Smooth muscle cell of the brain vasculature (primary cell): ENCODE measurements at regions not wholly inside any gene's neighbourhood (a gene's known extent, or its start where the extent isn't known, plus 50 kb on each side); places are given as distances from the start of the nearest gene placed in this dataset.

ENCODE experiments used
- DNase-seq: peaks from one replicate; pipeline ENCODE4 v3.0.0-alpha.2; 2012; ENCODE audit warnings: low read depth, low spot score

DNA sequence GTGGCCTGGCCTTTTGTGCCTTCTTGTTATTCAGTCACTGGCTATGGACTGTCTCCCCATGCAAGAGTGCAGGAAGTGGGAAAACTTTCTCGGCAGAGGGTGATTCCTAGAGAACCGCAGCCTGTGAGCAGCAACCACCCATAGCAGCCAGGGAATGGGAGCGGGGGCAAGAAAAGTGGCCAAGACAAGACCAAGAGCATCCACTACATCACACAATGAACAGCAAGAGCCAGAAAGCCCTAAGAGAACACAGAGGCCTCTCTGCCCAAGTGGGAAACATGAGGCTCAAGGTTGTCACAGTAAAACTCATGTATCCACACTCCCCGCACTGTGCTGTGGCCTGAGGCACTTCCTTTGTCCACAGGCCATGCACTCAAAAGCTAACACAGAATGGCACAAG is 129.1 kb upstream of the FSTL4 start:
- no peak for DNase-seq

DNA sequence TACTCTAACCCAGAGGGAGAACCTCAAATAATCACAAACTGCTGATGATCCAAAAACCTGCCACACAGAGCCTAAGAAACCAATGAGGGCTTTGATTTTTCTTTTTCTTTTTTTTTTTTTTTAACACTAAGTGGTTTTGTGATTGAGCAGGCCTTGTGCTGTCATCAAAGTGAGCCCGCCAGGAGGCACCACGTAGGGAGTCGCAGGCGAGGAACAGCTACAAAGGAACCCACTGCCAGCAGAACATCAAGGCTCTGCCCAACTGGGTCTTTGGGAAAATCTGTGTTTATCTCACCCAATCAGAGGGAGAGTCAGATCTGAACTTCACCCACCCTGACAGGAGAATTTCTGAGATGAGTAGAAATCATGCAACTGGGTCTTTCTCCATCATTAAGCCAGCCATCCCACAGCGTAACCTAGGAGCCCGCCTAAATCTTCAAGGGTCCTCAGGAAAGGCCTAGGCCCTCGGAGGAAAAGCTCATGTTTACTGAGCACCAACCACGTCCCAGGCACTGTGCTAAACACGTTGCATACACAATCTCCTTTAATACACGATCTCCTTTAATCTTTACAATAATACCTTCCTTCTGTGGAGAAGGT is 126.9 kb upstream of the FSTL4 start:
- DNase-seq = no peak

DNA sequence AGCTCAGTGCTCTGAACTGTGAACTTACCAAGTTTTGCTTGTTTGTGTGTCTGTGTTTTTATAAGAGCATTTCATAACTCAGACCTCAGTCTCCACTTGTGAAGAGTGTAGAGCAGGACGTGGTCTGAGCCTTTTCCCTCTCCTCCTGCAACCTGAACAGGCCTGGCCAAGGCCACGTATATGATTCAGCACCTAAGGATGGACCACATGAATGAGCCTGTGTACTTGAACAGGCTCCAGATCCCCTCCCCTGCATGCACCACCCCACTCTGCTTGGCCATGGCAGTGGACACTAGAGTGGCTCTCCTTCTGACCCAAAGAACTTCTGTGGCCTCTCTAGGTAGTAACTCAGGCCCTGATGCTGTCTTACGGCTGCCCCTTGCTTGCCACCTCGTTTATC is 125.9 kb upstream of the FSTL4 start:
- no peak for DNase-seq

DNA sequence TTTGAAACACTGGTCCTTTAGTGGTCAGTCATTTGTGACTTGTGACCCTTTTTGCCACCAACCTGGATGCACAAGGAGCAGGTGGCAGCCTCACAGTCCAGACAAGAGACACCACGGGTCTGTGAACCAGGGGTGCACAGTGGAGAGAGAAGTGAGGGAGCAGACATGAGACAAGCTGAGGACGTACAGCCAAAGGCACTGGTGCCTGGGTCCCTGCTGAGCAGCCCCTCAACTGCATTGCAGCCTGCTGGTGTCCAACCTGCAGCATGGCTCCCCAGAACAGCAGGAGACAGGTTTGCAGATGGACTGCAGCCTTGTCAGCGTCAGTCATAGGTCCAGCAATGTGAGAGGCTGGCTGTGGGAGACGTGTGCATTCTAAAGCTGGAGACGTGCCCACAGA is 124.2 kb upstream of the FSTL4 start:
- no peak for DNase-seq

DNA sequence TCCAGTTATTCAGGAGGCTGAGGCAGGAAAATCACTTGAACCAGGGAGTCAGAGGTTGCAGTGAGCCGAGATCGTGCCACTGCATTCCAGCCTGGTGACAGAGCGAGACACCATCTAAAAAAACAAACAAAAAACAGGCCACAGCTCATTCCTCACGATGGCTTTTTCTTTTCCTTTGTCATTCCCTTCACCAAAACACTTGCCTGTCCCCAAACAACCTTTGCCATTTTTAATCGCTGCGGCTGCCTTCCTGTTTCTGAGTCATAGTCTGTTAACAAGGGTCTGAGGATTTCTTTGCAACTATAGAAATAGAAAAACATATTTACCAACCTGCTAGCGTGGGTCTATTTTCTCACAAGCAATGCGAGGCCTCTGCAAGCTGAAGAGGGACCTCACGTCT is 123.0 kb upstream of the FSTL4 start:
- DNase-seq = no peak

DNA sequence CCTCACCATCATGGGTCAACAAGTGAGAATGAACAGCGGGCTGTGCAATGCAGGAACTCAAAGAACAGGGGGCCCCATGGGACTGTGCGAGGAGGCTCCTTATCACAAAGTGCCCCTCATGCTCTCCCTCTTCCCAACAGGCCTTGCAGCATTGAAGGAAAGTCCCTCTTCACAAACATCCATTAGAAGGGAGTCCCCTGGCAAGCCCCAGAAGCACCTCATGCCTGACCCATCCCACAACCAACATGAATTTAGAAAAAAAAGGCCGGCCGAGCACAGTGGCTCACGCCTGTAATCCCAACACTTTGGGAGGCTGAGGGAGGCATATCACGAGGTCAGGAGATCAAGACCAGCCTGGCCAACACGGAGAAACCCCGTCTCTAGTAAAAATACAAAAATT is 122.6 kb upstream of the FSTL4 start:
- no peak for DNase-seq

DNA sequence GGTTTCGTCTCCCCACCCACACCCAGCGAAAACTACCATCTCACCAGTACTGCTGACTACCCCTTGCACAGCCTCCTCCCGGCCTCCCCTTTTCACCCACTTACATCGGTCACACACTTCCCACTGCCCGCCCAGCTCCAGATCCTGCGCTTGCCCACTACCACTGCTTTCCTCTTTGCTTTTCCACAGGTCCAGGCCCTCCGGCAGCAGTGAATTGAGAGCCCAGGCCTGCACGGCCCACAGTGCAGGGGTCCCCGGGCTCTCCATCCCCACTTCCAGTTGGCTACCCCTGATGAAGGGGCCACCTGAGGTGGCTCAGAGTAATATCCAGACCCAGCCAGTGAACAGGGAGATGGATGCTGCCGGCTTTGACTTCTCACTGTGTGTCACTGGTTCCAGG is 120.2 kb upstream of the FSTL4 start:
- DNase-seq = no peak

DNA sequence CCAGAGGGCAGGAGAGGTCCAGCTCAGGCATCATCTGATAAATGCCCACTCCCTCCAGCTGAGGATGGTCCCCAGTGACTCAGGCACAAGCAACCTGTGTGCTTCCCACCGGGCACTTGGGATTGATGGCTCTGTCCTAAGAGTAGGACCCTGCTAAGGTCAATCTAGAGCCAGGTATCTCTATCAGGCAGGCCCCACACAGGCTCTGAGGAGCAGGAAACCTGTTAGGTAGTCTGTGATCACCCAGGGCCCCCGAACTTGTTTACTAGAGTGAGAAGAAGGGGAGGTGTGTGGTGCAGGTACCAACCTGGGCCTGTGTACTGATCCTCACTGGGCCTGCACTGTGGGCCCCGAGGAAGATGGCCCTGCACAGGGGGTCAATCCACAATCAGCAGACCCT is 119.6 kb upstream of the FSTL4 start:
- no peak for DNase-seq

DNA sequence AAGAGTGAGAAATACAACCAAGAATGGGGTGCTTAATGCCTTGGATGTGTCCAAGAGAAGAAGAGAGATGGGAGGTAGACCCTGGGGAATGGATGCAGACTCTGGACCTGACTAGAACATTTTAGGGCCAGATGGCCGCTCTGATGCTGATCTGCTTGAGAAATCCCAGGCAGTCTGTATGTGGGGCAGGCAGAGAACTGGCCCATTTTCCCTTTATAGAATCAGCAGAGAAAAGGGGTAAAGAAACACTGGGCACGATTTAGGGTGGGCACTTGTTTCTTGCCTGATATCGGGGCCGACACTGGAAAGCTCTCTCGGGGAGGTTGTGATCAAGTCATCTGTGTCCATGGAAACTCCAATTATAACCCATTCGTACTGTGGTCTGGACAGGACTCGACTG is 118.5 kb upstream of the FSTL4 start:
- DNase-seq = no peak

DNA sequence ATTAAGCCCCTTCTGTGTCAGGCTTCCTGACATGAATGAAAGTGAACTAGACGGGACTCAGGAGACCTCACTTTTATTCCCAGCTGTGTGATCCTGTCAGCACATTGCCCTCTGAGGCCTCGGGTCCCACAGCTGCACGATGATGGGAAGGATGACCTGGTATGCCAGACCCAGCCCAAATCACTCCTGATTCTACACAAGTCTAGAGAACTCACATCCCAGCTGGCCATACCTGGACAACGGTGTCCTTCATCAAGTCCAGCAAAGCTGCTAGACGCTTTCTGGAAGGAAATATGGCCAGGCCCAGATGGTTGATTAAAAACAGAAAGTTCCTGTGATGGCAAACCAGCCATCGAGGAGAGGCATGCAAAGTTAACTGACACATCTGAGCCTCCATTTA is 118.0 kb upstream of the FSTL4 start:
- no peak for DNase-seq

DNA sequence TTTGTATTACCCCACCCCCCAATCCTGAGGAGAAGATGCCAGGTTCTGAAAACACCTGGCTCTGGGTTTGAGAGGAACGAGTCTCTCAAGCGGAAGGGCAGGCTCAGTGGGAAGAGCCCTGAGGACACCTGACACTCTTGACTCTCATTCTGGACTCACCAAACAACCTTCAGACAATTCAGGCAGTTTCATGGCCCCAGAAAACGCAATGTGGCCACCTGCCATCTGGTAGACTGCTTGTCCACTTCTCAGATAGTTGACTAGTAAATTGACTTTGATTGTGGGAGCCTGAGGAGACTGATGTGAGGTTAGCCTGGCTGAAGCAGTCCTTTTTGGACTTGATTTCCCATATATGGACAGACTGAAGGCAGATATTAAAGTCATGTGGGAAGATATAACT is 117.5 kb upstream of the FSTL4 start:
- DNase-seq = no peak

DNA sequence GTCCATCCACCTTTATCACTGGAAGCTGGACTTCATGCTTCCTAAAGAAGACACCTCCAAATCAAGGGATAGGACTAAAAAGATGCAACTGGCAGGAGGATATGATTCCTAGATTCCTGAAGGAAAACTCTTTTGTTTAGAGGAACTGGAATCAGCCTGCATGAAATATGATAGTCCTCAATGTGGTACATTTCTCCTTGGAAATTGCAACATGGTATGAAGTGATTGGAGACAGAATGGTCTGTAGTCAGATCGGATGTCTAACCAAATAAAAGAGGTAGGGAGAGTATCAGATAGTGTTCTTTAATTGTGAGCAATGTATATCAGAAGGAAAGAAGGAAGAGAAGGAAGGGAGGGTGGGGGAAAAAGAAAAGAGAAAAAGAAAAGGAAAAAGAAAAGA is 116.1 kb upstream of the FSTL4 start:
- no peak for DNase-seq

DNA sequence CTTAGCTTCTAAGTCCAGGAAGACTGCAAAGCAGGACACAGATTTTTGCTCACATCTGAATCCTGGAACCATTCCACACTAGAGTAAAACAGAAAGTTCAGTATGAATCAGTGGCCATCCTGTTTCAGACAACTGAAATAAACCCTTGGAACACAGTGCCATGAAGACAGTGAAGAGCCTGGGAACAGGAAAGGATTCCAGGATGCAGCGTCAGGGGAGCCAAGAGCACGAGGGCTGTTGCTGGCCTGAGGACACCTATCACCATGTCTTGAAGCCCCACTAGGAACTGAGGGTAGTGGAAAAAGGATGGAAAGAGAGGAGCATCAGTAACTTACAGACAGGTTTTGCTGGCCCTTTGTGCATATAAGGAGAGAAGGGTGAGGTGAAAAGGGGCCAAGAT is 115.3 kb upstream of the FSTL4 start:
- no peak for DNase-seq

DNA sequence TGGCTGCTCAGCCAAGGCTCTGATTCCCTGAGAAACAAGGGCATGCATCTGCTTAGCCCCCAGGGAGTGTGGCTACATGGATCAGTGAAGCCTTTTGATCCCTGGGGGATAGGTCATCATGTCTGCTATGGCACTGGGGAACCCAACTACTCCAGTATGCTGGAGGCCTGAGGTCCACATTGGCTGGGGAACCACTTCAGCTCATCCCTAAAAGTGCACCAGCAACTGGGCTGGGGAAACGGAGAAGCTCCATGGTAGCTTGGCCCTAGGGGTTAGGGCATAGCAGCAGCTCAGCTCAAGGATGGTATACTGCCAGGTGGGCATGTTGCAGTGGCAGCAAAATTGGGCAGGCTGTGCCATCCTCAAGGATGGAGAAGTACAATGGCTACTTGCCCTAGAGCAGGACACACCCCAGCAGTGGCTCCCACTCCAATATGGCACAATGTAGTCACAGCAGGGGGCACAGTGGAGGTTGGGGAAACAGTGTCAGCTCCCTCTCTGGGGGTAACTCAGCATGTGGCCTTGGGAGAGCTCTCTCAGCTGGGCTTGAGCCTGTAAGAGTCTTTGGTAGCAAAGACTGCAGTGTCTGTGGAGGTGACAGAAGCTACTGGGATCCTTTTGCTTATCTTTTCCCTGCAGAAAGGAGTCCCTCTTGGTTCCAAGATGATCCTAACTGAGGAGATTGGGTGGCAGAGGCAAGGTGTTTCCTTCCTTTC is 111.5 kb upstream of the FSTL4 start:
- no peak for DNase-seq

DNA sequence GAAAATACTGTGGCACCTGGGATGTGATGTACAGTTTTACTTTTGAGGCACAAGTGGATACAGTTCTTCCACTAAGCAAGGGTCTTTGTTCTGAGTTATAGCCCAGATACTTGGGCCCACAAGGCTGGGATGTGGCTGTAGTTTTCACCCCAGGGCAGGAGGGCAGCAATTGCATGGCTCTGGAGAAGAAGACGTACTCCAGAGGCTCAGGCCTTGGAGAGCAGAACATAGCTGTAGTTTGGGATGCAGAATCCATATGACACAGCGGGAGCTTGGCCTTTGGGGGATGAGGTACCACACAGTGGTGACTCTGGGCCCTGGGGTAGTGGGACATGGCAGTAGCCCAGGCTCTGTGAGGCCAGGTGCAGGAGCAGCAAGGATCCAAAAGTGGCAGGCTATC is 110.8 kb upstream of the FSTL4 start:
- DNase-seq = no peak

DNA sequence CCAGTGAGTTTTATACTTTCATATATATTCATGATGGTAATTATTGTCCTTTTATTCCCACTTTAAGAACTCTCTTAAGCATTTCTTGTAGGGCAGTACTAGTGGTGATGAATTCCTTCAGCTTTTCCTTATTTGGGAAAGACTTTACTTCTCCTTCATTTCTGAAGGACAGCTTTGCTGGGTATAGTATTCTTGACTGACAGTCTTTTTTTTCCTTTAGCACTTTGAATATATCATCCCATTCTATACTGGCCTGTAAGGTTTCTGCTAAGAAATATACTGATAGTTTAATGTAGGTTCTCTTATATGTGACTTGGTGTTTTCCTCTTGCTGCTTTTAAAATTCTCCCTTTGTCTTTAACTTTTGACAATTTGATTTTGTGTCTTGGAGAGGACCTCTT is 109.0 kb upstream of the FSTL4 start:
- DNase-seq = no peak

DNA sequence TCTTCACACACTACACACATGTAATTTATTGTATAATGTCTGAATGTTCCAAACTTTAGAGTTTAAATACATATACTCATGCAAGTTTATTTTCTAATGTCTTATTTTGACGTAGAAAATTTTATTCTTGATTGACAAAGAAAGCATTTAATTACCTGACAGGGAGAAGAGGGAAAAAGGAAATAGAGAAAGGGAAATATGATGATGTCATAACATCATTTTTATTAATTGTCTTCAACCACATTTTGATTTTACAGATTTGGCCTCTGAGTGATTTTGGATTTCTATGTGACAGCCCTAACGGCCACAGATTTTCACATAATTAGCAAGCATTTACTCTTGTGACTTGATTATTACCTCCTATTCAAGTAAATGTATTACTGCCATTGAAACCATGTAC is 106.1 kb upstream of the FSTL4 start:
- DNase-seq = no peak

DNA sequence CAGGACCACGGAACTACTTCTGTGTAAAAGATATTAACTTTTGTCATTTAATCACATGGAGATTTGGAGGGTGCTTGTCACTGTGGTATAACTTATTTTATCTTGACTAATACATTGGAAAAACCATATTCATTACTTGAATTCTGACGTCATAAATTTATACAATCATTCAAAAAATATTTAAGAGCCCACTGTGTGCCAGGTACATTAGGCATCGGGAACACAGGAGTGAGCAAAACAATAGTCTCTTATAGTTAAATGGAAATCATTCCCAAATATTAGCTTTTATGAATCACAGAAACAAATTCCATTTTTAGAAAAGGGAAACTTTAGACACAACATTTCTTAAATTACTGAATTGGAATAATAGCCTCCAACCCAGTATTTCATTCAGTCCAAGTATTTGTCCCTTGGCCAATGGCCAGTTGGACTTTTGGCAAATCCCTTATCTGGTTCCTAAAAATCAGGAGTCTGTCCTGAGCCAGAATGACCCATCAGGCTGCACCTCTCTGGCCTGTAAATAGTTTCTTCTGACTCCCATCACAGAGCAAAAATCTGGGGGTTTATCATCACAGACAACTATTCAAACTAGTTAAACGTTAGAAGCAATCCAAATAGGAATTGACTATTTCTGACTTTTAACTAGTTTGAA is 104.3 kb upstream of the FSTL4 start:
- DNase-seq = no peak

DNA sequence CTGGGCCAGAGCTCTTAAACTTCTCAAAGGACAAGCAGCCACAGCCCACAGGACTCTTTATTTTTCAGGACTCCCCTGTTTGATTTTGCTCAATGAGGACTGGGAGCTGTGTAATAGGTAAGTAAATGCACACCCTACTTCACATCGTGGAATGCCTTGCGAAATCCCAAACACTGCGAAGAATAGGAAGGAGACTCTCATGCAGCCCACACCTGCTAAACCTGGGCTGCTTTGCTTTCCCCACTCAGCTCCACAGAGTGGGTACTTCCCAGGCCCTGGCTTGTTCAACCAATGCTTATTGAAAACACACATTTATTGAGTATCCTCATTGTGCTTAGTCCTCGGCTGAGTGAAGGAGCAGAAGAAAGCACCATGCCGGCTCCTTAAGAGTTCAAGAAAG is 103.3 kb upstream of the FSTL4 start:
- DNase-seq = no peak

DNA sequence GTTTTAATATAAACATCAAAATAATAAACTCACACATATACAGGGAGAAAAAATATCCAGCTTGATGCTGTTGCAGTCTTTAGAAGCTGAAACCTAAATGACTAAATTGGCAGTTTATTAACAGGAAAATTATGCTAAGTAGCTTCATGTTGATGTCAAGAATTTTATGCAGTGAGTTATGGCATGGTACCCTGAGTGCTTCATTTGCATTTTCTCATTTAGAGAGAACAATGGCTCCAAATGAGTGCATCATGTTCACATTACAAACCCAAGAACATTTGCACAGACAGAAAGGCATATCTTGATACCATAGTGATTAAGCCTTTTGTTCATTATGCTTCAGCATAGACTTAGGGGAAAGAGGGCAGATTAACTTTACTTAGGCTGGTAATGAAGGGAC is 102.9 kb upstream of the FSTL4 start:
- no peak for DNase-seq

DNA sequence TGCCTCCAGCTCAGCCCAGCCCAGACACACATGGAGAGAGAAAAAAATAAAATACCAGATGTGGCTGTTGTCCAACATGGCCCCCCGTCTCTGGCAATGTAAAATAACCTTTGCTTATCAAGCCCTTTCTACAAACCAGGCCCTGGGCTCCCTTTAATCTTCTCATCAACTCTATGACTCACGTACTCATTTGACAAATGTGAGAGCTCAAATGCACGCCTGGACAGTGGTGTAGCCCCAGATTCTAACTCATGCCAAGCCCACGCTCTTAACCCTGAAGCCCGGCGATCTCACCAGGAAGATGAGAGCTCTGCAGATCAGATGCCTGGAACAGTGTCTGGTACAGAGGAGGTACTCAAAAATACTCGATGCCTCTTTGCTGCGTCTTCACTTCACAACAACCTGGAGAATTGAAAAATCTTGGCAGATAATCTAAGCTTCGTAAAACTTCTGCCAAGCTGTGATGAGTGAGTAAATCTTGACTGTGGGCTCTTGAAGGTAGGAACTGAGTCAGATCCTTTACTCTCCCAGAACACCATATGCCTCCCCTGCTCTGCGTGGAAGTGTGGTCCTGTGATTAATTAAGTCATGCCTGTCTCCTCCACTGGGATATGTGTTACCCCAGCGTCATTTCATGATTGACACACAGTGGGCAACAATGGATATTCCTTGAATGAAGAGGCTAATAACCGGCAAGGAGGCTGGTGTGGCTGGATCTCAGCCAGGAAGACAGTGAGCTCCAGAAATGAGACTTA is 102.0 kb upstream of the FSTL4 start:
- DNase-seq = no peak

DNA sequence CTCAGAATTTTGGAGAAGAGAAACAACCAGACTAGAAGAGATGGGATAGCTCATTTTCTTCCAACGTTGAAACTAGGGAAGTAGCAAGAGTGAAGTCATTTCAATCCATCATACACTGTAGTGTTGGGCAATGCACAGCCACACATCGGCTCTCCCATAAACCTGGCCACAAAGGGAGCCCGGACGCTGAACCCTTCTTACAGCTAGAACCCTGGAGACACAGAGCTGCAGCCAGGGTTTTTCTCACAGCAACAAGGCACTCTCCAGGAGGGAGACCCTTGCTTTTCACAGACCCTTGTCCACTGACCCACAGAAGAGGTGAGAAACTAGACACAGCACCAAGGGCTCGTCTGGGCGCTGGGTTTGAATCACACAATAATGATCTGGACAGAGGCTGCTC is 101.4 kb upstream of the FSTL4 start:
- no peak for DNase-seq

DNA sequence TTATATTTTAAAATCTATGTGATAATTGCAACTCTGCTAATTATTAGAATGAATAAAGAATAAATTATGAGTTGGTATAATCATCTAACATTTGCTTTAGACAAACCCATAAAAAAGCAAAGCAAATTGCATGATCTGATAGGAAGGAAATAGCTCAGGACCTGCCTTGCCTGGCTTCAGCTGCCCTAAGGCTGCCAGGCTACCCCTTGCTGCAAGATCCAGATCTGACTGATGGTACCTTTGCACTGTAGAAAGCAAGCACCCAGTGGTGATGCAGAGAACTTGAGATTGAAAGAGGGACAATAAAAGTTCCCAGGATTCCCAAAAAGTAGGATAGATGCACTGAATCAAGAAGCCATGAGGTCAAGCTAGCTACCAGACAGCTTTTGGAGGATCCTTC is 100.9 kb upstream of the FSTL4 start:
- DNase-seq = no peak
